GM21515 (cell line): ENCODE measurements at regions not wholly inside any gene's neighbourhood (a gene's known extent, or its start where the extent isn't known, plus 50 kb on each side); places are given as distances from the start of the nearest gene placed in this dataset.
"Not testable (repeated sequence)": the region's sequence is repeated elsewhere in the genome, so short reads cannot be mapped to it uniquely, and the experiment has no call there.

Source experiments
- ATAC-seq: cut with Tn5 transposase; IDR thresholded peaks from one replicate; pipeline ENCODE4 v1.9.1; 2021; ENCODE audit not compliant: unreplicated experiment

GRCh38 chr10:31123946-31124345 is 92.3 kb upstream of the ZNF438 start:
- ATAC-seq: no peak

- ATAC-seq: no peak
These were observed 93.2 kb upstream of the ZNF438 start for GRCh38 chr10:31124852-31125251.

GRCh38 chr10:31125789-31126188 is 94.1 kb upstream of the ZNF438 start:
- ATAC-seq: no peak

- ATAC-seq: no peak
These were observed 94.9 kb upstream of the ZNF438 start for GRCh38 chr10:31126593-31126992.

GRCh38 chr10:31128536-31128935 is 96.9 kb upstream of the ZNF438 start:
- no peak for ATAC-seq

- no peak for ATAC-seq
These were observed 97.6 kb upstream of the ZNF438 start for GRCh38 chr10:31129271-31129670.

- no peak for ATAC-seq
These were observed 98.3 kb upstream of the ZNF438 start for GRCh38 chr10:31129880-31130405.

- no peak for ATAC-seq
These were observed 98.7 kb upstream of the ZNF438 start for GRCh38 chr10:31130406-31130805.

GRCh38 chr10:31131251-31131650 is 99.6 kb upstream of the ZNF438 start:
- ATAC-seq: no peak

GRCh38 chr10:31132681-31133244 is 101.1 kb upstream of the ZNF438 start:
- no peak for ATAC-seq

GRCh38 chr10:31133251-31133791 is 101.7 kb upstream of the ZNF438 start:
- no peak for ATAC-seq

GRCh38 chr10:31133792-31134310 is 102.2 kb upstream of the ZNF438 start:
- ATAC-seq: no peak

GRCh38 chr10:31134311-31134952 is 102.8 kb upstream of the ZNF438 start:
- ATAC-seq: no peak

- ATAC-seq: no peak
These were observed 103.5 kb upstream of the ZNF438 start for GRCh38 chr10:31135171-31135570.

GRCh38 chr10:31135791-31136190 is 104.1 kb upstream of the ZNF438 start:
- not testable (repeated sequence) for ATAC-seq

GRCh38 chr10:31136386-31136785 is 104.7 kb upstream of the ZNF438 start:
- no peak for ATAC-seq

GRCh38 chr10:31136930-31137885 is 105.5 kb upstream of the ZNF438 start:
- ATAC-seq: no peak

- no peak for ATAC-seq
These were observed 106.4 kb upstream of the ZNF438 start for GRCh38 chr10:31138026-31138553.

GRCh38 chr10:31139497-31139896 is 107.8 kb upstream of the ZNF438 start:
- no peak for ATAC-seq

- ATAC-seq: no peak
These were observed 109.1 kb upstream of the ZNF438 start for GRCh38 chr10:31140716-31141115.

- no peak for ATAC-seq
These were observed 110.4 kb upstream of the ZNF438 start for GRCh38 chr10:31142026-31142425.
